Activated naive CD8-positive, alpha-beta T cell treated with anti-CD3 and anti-CD28 coated beads, Interleukin-2, amount 50 U/mL, for 16 hours (primary cell): ENCODE measurements at regions not wholly inside any gene's neighbourhood (a gene's known extent, or its start where the extent isn't known, plus 50 kb on each side); places are given as distances from the start of the nearest gene placed in this dataset.
A peak's percentile ranks its signal among the peaks of the same experiment; 100 is the strongest.

ENCODE experiments used
- DNase-seq: peaks from one replicate; pipeline ENCODE4 v3.0.0-alpha.2; 2020; ENCODE audit warnings: low read depth, low spot score

DNA sequence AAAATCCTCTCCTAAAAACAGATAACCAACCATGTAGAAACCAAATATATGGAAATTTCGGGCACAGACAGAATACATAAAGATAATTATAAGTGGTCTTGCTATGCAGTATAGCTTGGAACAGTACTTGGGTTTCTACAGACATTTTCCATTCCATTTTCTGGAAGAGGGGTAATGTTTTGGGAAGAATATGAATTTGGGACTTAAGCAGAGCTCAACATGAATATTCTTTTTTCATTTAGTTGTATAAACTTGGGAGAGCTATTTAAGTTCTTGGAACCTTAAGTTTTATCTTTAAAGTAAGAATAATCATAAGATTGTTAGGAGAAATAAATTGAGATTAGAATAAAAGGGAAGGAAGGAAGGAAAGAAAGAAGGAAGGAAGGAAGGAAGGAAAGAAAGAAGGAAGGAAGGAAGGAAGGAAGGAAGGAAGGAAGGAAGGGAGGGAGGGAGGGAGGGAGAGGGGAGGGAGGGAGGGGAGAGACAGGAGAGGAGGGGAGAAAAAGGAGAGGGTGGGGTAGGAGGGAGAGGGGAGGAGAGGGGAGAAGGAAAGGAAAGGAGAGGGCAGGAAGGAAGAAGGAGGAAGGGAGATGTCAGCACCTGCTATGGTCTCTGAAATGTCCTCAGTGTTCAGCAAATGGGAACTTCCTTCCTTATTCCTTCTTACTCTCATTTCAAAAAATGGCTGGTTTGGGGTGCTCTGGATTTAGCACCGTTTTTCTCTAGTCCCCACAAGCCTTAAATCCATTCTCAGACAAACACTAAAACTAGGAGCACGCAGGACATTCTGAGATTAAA, 248.3 kb downstream of the LY86 start:
- no peak for DNase-seq

DNA sequence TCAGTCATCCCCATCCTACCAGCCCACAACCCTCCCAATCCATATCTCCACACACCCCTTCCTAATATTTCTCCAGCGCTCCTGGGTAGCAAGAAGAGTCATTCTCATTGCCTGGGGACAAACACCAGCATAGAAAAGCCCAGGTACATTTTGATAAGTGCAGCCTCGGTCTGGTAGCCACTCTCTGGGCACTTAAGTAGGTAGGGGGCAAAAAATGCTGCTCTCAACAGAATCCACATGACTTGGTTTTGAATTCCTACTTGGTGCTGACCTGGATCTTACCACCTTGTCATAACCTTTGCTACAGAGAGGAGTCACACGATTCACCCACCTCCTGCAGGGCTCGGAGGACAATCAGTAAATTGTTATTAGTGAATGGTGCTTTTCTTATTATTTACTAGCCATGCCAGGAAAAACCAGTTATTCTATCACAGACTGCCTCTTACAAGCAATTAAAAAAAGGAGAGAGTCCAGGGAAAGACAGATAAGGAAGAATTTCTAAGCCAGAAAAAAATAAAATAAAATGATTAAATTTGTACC, 249.1 kb downstream of the LY86 start:
- no peak for DNase-seq

DNA sequence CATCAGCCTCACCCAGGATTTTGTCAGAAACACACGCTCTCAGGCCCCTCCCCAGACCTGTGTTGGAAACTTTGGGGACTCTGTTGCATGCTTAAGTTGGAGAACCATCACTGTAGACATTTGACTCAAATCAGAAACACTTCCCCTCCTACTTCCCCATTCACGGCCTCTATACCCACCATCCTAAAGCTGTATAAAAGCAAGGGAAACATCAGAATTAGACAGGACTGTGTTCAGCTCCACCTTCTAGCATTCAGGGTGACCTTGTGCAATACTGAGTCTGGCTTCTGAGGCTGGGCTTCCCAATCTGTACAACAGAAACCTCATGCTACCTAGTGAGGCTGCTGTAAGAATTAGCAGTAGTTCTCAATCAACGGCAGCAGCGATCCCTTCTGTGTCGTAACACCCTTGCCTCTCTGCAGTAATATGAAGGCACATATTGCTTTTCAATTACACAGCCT, 252.3 kb downstream of the LY86 start:
- no peak for DNase-seq

DNA sequence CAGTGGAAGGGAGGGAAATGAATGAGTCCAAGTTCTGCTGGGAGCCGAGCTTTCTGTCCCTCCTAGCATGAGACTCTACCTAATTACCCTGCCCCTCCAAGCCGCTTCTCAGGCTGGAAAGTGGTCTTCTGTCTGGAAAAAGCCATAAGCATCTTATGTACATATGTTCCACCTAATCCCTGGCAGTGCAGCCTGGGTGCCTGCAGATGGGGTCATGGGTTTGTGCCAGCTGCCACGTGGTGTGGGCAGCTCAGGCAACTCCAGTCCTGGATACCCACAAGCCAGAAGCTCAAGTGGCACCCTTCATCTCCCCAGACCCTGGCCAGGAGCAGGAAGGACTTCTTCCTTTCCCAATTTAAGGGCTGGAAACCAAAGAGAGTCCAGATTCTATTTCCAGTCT, 253.1 kb downstream of the LY86 start:
- DNase-seq = no peak

DNA sequence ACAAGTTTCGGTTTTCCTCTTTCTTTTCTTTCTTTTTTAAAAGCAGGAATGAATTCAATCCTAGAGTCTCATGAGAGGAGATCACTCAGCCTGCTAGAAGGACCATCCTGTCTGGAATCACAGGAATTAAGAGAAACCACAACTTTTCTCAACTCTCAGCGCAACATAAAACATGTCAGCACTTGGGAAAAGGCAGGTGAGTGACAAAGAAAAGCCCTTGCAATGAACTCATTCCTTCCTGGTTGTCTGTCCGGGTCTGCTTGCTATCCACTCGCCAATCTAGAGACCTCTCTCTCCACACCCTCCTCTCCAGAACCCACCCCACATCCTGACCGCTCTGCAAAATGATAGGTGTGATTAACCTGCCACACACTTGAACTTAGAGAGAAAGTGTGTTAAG, 253.8 kb downstream of the LY86 start:
- no peak for DNase-seq

DNA sequence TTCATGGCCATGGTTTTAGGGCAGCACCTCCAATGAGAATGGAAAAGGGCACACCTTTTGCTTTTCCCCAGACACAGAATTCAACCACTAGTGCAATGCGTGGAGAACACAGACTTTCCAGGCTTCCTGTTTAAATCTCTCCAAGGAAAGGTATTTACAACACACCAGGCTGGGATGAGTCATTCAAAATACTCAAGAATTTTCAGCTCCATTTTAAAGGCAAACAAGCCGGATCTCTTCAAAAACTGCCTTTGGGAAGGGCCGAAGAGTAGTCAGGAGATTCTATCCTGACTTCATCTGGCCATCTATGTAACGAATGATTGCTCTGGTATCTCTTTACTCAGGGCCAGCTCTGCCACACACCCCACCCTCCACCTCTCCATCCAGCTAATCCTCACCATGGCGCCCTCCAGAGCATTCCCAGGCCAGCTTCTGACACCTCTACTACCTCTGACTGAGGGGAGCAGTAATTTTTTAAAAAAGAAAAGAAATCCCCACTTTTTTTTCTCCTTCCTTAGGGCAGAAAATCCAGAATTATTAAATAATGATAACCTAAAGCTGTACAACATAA, 254.6 kb downstream of the LY86 start:
- no peak for DNase-seq

DNA sequence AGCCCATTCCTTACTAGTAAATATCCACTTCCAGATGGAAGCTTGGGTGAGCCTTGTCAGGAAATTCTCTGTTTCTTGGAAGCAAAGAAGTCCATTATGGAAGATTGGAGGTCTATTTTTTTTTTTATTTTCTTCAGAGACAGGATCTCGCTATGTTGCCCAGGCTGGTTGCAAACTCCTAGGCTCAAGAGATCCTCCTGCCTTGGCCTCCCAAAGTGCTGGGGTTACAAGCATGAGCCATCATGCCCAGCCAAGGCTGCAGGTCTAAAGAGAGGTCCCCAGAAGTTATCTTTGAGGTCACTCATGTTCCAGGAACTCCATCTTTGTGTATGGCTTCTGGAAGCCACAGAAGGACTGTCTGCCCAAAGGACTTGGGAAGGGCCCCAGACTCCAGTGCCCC, 255.3 kb downstream of the LY86 start:
- no peak for DNase-seq

DNA sequence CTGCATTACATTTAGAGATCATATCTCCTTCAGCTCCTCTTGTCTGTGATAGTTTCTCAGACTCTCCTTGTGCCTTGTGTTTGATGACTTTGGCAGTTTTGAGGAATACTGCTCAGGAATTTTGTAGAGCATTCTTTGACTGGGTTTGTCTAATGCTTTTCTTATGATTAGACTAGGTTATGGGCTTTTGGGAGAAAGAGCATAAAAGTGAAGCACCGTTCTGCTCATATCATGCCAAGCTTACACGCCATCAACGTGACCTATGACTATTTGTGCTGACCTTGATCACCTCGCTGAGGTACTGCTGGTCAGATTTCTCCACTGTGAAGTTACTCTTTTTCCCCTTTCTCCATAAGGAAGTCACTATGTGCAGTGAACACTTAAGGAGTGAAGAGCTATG, 256.0 kb downstream of the LY86 start:
- no peak for DNase-seq

DNA sequence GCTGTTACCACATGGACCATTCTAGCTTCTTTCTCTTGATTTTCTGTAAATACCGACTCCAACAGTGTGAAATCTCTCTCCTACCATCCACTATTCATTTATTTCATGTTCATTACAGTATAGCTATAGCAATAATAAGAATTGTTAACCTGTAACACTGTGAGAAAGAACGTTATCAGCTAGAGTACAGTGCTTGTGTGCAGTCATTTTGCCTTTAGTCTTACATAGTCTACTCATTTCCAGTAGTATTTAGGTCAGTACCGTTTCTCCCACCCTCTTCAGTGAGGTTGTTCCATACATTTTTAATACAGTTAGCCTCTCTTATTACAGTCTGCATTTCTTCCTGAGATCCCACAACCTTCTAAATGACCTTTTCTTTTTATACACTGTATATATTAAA, 257.1 kb downstream of the LY86 start:
- DNase-seq = no peak

DNA sequence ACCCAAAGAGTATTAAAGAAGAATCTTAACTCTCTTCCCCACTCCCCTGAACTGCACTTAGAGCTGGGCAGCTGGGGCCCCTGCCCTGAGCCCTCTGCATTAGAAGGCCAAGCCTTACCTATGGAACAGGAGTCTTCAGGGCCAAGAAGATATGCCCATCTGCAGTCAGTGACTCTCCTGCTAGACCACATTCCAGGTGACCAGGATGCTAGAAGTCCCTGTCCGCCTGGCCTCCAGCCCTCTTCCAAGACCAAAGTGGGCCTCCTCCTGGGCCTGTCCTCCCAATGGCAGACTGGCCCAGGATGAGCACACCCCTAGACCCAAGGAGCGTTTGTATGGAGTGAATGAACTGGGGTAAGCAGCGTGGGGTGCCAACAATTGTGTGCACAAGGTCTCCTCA, 259.1 kb downstream of the LY86 start:
- DNase-seq = no peak

DNA sequence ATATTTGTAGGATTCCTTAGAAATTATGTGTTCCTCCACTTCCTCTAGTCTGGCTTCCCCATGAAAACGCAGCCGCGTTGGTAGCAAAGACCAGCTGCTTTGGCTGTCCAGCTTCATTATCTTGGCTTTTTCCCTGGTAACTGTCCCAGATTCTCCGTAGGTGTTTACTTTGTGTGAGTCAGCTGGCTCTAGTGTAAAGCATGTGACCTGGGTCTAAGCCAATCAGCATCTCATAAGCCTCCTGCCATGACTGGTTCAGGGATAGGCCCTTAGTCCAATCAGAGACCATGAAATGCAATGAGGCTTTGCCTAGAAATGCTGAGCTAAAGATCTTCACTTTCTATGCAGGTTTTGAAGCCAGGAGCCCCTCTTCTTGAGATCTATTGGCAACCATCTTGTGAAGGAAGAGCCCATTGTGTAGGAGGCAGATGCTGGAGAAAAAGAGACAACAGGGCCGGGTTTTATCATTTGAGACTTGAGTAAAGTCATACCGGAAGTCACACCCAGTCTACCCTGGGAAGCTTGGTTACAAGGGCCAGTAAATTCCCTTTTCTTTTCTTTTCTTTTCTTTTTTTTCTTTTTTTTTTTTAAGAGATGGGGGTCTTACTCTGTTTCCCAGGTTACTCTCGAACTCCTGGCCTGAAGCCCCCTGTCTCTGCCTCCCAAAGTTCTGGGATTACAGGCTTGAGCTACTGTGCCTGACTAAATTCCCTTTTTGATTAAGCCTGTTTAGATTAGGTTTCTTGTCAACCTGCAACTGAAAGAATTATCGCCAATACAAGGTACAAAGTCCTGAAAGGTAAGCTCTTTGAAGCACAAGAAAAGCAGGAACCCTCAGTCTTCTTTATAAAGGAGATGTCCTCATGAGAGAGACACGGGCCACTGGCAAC, 256.5 kb upstream of the RREB1 start:
- DNase-seq = no peak

DNA sequence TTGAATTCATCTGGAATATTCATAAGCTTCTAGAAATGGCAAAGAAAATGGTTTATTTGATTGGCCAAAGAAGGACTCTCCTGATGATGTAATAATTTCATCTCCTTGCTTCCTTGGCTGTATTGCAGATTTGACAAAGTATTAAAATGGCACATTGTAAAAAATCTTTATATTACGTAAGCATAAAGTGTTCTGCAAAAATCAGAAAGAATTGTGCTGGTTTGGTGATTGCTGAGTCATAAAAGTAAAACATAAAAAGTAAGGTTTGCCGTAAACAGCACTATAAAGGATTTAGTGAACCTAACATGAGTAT, 255.9 kb upstream of the RREB1 start:
- DNase-seq = no peak

DNA sequence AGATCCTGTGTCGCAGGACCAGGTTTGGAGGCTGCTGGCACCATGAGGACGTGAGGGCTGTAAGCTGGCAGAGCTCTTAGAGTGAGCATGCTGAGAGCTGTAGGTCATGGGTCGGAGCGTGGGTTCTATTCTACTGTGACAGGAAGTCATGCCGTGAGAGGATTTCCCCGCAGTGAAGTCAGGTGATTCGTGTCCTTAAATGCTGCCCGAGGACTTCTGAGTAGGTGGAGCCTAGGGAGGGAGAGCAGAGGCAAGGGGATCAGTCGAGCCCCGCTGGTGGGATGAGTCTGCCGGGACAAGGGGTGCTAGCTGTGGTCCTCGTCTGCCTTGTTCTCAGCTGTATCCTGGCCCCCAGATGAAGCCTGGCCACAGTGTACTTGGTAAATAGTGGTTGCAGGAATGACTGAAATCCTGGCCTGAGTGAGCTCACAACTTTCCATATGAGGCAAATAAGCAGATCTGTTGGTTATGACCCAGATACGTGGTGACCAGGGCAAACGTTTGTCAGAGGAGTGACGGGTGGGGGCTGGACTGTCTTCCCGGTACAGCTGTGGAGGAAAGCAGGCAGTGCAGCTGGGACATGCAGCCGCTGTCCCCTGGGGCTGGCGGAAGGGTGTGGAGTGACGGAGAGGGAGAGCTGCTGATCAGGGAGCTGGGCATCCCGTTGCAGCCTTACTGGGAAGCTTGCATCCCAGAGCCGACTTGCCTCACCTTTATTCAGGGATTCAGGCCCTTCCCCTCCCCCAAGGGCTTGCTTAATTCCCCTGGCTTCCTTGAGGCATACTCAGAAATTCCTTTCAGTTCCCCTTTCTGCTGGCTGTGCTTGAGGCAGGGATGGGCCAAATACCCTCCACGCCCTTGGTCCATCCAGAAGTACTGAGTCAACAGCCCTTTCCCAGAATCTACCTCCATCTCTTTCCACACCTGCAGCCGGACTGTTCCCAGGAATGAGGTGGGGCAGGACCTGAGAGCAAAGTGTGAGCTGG, 250.9 kb upstream of the RREB1 start:
- peak; percentile 29 for DNase-seq

DNA sequence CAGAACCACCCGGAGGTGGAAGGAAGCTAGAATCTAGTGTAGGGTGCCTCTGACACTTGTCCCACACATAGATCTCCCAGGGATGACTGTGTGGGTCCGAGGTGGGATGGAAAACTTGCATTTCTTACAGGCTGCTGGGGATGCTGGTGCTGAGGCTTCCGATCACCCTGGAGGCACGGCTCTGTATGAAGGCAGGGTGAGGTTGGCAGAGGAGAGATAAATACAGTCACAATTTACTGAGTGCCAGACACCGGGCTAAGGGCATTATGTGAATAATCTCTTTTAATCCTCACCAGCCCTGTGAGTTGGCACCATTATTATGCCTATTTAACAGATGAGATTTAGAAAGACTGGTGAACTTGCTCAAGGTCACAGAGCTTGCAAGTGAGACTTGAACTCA, 250.2 kb upstream of the RREB1 start:
- DNase-seq = no peak

DNA sequence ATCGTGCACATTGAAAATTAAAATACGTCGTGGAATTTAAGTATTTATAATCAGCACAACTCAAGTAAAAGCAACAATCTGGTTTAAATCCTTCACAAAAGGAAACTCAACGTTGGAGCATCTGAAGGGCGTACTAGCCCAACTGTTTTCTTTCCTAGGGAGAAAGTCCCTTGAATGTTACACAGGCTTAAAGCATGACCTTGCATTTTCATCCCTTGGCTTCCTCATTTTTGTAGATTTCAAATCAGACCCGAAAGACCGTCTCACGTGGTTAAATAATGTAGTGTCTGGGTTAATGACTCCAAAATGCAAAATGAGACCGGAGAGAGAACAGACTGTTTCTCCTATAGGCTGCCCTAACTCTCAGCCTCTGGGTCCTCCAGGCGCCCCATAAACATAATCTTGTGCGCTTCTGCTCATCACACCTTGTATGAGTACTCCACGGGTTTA, 249.2 kb upstream of the RREB1 start:
- DNase-seq = no peak

DNA sequence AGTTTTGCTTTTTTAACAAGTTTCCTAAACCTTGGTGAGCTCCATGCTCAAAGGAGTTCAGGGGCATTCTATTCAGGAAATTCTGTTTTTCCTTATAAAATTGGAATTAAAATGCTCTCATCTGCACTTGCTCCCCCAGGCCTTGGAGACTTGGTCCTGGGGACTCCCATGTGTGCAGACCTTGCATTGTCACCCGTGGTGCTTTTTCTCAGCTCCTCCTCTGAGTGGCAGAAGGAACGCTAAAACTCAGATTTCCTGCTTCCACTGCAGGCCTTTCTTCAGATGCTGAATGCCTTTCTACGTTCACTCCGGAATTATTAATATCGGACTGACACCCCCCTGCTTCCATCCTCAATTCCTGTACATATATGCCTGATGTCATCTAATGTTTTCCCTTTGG, 248.7 kb upstream of the RREB1 start:
- DNase-seq = no peak

DNA sequence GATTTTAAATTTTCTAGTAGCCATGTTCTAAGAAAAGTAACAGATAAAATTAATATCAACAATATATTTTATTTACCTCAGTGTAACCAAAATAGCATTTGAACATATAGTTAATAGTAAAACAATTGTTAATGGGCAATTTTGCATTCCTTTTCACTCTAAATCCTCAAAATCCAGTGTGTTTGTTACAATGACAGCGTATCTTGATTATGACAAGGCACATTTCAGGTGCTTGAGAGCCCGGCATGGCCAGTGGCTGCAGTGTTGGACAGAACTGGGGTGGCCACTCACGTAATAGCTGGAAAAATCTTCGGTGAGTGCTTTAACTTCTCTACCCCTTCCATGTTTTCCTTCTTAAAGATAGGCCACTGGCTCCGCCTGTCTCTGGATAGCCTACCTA, 248.0 kb upstream of the RREB1 start:
- no peak for DNase-seq

DNA sequence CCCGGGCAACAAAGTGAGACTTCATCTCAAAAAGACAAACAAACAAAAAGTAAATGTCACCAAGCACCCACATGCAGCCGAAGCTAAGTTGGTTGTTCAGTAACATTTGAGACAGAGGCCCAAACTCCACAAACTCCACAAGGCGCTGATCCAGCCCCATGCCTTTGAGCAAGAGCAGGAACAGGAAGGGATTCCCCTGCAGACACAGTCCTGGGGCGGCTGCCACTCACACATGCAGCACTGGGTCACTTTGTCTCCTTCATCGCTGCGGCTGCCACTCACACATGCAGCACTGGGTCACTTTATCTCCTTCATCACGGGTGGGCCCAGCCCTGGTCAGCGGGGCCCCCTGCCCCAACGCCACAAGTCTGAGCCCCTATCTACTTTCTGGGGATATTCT, 246.9 kb upstream of the RREB1 start:
- no peak for DNase-seq

DNA sequence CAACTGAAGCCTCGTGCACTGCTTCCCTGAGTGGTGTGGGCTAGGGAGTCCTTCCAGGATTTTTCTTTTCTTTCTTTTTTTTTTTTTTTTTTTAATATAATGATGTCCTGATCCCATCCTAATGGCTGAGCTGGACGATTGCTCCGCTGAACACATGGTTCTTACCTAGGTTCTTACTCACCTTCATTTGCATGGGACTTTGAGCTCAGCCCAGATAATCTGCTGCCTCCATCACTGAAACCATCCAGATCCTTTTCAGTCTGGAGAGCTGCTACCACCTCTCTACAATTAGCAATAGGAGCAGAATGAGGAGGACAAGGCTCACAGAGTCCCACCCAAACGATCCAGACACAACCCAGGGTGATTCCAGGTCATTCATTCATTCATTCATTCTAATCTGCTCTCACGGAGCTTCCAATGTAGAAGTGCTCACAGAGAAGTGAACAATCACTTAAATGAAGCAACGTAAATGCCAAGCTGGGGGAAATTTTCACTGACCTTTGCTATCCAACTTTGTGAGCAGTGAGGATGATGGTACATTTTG, 246.3 kb upstream of the RREB1 start:
- no peak for DNase-seq

DNA sequence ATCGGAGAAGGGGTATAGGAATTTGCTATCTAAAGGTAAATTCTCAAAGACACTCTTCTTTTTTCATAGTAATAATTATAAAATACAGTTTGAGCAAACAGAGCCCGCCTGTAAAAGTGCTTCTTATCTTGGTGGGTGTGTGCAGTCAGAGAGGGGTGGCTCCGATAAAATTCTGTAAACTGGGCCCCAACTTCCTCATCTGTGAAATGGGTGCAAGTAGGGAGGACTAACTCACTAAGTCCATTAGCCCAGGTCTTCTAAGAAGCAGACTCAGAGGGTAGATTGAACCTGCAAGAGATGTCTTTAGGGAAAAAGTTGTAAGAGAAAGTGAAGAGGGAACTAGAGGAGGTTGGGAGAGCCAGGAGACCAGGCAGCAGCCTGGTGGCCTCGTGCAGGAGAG, 245.8 kb upstream of the RREB1 start:
- DNase-seq = no peak
